ENCODE measurements at regions not wholly inside any gene's neighbourhood (a gene's known extent, or its start where the extent isn't known, plus 50 kb on each side); places are given as distances from the start of the nearest gene placed in this dataset.

DNA sequence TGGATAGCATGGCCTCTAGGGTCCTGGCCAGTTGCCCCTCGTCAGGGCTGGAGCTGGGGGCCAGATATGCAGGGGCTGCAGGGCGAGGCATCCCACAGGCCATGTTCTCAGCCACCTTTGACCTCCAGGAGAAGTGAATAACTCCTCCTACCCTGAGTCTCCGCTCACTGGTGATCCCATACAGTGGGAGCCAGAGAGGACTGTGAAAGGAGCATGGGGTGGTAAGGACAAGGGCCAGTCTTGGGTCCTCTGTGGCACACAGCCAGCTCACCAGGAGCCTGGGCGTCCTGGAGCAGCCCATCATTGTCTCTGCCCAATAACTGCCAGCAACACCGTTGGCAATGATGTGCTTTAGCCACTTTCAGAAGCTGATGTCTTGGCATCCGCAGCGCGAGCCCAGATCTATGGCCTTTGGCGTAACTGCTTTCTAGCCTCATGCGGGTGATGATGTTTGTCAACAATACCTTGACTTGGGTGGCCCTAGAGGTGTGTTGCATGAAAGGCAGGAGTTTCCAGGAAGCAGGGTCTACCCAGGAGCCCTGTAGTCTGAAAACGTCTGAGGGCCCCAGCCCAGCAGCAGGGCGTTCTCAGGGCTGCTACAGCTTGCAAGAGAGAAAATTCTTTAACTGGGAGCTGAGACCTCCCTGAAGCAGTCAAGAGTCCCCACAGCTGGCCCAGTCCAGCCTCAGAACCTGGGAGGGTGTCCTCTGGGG lies 61.1 kb upstream of the IQSEC1 start:
- TF ChIP-seq, protein P1, sequence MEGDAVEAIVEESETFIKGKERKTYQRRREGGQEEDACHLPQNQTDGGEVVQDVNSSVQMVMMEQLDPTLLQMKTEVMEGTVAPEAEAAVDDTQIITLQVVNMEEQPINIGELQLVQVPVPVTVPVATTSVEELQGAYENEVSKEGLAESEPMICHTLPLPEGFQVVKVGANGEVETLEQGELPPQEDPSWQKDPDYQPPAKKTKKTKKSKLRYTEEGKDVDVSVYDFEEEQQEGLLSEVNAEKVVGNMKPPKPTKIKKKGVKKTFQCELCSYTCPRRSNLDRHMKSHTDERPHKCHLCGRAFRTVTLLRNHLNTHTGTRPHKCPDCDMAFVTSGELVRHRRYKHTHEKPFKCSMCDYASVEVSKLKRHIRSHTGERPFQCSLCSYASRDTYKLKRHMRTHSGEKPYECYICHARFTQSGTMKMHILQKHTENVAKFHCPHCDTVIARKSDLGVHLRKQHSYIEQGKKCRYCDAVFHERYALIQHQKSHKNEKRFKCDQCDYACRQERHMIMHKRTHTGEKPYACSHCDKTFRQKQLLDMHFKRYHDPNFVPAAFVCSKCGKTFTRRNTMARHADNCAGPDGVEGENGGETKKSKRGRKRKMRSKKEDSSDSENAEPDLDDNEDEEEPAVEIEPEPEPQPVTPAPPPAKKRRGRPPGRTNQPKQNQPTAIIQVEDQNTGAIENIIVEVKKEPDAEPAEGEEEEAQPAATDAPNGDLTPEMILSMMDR (IDR thresholded peaks at IDR 0.05; ENCODE audit: low read depth, low read length) = no peak
- no peak for TF ChIP-seq POLR2A (IDR thresholded peaks at IDR 0.05; ENCODE audit: extremely low read depth, insufficient read length)

Measured in NB4 (cell line).